Right lung (tissue), 2 donors: ENCODE measurements at regions not wholly inside any gene's neighbourhood (a gene's known extent, or its start where the extent isn't known, plus 50 kb on each side); places are given as distances from the start of the nearest gene placed in this dataset.

Experiments used
- DNase-seq, 2 donors: peaks; one replicate each; pipeline ENCODE4 v3.0.0-alpha.2; 2013

DNA sequence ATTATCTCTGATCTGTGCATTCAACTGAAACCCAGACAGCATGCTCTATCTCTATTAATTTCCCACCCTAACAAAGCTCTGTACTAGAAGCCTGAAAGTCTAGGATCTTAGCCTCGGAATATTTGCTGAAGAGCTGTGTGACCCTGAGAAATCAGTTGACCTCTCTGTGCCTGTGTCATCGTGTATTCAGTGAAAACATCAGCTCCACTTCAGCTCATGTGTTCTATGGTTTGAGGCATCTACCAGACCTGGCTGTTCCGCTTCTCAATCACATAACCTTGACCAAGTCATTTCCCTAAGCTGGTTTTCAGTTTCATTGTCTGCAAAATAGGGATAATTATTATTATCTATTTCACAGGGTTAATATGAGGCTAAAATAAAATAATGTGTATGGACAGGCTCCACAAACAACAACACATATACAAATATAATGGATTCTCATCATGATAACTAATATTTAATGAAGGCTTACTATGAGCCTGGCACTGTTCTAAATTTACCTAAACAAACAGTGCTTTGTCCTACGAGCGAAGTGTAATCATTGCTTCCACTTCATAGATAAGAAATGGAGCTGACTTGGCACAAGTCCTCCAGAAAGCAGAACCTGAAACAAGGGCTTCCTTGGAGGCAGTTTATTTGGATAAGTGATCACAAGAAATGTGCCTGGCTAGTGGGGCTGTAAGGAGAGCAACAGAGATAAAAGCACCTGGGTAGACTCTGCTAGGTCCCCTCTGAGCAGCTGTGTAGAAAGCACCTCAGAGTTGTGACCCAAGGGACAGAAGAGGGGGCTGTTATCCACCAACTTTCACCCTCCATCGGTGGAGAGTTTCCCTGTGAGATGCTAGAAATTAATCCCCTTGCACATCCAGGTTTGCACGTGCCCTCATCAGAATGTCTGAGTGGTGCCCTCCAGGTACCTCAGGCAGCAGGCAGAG lies 356.9 kb downstream of the RAB28 start:
- peak in 1 of 2 donors; percentile 22 for DNase-seq

DNA sequence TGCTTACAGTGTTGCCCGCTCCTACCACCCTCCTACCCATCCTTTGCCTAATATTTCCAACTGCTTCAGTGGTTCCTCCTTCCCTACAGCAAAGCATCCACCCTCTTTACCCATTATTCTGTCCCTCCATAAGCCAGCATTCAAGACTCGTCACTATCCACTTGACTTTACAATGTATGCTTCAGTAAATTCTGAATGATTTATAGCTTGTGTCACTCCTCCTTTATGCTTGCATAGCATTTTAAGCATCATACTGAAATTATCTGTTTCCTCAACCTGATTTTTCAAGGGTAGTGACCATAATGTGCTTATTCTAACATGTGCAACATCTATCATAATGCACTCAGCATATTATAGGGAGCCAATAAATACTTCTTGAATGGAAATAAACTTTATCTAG lies 365.5 kb downstream of the RAB28 start:
- DNase-seq = no peak

DNA sequence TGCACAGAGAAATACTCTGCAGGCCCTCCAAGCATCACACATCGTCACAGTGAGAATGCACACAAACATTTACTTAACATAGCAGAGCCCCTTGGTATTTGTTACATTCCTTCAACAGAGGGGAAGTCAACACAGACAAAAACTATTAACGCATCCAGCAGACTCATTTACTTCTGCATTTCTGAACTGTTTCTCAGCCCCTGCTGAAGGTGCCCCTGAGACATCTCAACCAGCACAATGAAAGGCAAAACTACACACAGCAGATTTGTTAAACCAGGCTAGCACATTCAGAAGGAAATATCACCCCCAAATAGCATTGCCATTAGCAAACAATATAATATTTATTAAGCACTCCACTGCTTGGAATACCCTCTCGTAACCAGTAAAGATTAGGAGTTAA lies 367.0 kb downstream of the RAB28 start:
- no peak for DNase-seq

DNA sequence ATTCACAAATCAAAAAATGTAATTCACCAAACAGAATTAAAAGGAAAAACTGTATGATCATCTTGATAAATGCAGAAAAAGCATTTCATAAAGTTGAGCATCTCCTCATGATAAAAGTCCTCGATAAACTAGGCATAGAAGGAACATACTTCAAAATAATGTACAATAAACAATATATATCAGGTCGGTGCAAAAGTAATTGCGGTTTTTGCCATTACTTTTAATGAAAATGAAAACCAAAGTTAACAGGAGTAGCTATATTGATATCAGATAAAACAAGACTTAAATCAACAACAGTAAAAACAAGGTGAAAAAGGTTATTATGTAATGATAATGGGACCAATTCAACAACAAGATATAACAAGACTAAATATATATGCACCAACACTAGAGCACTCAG lies 372.1 kb downstream of the RAB28 start:
- no peak for DNase-seq

DNA sequence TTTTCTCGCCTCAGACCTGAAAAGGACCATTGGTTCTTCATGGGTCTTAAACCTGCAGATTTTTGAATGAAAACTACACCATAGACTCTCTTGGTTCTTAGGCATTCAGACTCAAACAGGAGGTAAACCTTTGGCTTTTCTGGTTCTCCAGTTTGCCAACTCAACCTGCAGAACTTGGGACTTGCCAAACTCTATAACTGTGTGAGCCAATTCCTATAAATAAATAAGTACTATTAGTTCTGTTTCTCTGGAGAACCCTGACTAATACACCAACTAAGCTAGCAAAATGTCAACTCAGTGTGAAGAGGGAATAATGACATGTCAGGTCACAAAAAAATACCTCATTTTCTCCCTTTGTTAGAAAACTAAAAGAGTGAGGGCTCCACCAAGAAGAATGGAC lies 374.6 kb downstream of the RAB28 start:
- no peak for DNase-seq

DNA sequence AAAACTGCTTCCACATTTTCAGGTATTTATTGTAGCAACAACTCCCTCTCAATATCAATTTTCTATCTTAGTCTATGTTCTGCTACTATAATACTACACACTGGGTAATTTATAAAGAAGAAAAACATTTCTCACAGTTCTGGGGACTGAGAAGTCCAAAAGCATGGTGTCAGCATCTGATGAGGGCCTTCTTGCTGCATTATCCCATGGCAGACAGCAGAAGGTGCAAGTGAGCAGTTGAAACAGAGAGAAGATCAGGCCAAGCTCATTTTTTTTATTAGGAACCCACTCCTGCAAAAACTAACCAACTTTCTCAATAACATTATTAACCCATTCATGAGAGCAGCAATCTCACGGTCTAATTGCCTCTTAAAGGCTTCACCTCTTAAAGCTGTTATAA lies 376.0 kb downstream of the RAB28 start:
- no peak for DNase-seq

DNA sequence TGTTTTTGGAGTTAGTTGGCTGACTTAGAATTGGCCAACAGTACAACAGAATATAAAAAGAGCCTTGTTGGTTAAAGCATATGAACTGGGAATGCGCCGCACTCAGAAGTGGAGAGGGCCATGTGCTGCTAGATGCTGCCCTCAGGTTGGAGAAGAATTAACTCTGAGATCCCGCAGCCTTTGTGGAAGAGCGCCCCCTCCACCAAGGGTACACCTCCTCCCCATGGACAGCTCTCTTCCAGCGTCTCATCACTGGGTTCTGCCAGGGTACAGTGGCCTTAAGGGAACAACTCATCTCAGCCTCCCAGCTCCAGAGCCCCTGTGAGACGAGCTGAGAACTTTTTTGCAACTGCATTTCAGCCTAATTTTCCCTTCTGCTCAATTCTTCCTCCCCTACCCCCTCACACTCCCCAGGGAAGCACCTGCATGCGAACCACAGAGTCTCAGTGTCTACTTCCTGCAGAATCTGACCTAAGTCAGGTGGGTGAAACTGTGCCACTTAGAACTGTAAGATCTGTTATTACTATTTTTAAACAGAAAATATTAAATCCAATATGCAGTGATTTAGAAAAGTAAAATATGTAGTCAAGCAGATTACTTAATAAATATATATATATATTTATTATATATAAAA lies 380.6 kb downstream of the RAB28 start:
- DNase-seq = no peak

DNA sequence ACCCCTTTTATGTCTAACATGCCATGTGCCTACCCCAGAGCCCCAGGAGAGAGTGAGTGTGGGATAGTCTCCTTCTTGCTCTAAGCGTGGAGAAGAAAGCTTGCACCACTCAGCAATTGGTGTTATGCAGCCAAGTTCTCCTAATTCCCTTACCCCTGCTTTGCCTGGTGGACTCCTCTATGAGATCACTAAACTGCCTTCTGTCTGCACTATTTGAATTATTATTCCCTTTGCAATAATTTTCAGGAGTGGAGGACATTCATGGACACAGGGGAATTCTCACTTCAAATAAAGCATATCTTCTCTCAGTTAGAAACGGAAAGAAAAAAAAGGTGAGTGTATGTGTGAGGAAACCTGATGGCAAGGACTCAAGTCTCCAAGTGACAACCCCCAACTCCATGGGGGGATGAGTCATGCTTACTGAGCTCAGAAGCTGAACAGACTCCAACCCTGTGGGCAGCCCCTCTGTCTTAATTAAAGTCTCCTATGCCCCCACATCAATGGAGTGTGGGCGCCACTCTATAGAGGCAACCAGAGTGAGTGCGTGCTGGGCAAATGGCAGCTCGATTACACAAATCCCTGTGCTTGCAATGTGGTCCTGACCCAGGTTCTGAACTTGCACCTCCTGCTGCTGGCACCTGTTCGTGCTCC lies 381.9 kb downstream of the RAB28 start:
- no peak for DNase-seq

DNA sequence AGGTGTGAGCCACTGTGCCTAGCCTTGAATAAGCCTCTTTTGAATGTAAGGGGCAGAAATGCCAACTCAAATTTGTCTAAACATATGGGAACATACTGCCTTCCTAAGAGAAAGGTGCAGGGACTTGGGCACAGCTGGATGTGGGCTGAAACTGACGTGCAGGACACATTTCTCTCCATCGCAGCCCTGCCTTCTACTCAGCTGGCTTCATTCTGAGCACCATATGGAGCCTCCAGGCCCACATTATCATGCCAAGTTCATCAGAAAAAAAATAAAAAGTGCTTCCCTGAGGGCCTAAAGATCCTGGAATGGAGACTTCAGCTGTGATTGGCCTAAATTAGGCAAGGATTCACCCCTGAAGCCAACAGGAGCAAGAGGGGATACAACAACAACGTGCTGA lies 386.2 kb downstream of the RAB28 start:
- no peak for DNase-seq

DNA sequence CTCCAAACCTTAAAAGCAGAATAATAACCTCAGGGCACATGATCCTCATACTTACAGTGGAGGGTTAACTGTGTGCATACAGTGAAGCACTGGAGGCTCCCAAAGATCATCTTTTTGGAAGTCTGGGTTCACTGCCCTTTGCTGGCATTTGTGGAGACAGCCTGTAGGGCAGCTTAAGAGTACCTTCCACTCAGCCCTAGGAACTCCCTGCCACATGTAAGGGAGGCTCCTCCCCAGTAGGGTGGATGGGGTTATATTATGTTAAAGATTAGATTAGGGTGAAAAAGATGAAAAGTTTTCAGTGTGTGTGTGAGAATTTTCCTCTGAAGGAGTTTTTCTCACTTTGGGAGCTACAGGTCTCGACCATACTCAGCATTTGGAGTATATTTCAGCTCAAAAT lies 388.4 kb downstream of the RAB28 start:
- DNase-seq = no peak

DNA sequence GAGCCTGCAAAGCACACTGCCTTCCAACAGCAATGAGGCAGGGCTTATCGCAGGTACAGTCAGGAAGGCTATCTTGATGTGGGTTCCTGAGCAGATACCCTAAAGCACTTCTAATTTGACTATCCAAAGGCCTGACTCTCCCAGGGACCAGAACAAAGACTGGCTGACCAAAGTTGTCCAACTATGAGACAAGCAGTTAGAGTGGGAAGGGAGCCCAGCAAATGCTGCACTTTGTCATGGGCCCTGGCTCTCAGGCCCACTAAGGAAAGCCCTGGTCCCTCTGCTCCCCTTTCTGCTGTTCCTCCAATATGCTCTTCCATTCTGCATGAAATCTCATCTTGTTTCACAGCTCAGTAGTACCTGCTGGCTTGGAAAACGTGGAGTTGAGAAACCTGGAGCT lies 391.0 kb downstream of the RAB28 start:
- no peak for DNase-seq

DNA sequence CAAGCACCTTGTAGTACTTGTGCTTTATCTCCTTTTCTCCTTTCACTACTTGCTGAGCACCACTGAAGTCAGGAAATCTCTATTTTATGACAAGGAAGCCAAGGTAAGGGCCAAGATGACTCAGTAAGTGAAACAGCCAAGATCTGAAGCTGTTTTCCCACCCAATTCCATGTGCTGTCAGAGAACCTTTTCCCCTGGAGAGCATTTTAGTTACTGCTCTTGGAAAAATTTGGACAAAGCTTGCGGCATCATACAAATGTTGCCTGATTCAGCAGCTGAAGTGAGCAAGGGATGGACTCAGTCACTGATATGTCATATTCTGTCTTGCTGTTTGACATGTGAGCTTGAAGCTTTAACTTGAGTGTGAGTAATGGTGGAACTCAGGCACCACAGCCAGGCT lies 391.4 kb downstream of the RAB28 start:
- DNase-seq = no peak

DNA sequence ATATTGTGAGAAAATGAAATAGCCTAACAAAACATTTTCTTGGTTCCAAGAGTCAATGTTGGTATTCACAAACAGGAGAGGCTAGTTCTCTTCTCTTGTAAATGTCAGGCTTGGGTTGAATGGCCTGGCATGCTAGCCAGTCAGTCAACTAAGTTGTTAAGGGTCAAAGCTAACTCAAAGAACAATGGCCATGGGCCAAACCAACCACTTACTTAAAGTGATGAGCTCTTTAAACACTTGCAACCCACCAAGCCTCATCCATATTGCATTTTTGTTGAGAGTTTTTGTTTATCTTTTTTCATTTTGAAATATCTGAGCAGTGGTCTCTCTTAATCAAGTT lies 394.5 kb downstream of the RAB28 start:
- no peak for DNase-seq

DNA sequence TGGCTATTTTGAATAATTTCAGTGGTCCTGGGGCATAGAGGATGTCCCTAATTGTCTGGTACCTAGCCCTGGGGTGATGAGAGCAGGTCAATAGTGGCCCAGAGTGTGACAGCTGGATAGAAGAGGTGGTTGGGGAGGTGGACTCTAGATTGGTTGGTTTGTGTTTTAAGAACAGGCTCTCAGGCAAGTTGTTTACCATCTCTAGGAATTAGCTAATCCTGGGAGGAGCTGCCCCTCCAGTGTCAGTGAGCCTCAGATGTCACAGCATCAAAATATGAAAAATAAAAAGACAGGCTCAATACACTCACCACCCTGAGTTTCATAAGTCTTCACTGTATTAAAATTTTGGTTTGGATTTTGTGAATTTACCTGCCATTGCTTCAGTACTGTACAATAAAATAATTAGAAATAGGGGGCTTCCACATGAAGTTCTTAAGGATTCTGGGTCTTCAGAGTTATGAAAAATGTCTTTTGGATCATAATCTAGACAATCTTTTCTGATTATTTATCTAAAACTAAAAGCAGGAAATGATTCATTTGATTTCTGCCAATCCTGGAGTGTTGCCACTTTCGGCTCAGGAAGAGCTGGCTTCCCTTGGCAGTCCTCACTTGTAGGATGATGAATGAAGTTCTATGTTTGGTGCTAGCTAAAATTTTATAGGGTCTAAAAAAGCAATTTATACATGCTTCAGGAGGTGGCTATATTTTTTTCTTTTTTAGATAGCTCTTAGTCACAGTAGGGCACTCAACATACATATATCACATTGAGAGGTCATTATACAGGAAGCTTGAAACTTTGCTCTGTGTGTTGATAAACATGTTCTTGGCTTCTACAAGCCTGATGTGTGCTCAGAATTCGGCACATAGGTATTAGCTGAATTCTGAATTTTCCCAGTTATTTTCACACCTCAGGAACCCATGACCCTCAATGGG lies 395.1 kb downstream of the RAB28 start:
- no peak for DNase-seq

DNA sequence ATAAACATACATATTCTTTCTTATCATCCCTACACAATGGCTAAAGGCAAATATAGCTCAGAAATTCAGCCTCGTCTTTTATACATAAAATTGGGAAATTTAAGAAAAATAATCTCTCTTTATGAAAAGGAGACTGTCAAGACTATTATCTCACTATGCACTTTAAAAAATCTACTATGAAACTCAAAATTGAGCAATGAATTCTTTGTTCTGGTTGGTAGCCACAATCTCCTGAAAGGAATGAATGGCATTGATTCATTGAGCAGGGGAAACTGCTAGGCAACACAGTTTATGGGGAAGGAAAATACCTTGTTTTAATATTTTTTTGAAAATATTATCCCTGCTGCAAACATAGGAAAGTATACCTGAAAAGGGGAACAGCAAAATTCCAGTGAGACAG lies 397.1 kb downstream of the RAB28 start:
- no peak for DNase-seq

DNA sequence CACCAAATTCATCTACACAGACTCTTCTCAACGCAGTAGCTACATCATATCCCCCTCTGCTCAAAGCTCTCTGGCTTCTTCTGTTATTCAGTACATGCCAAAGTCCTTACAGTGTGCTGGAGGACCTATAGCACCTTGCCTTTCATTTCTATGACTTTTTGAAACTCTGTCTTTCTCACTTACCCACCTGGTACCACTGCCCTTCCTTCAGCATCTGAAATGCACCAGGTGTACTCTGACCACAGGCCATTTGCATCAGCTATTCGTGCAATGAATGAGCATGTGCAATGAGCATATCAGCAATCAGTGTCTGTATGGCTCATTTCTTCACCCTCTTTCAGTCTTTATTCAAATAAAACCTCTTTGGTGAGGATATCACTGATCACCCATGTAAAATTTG lies 399.9 kb downstream of the RAB28 start:
- DNase-seq = no peak

DNA sequence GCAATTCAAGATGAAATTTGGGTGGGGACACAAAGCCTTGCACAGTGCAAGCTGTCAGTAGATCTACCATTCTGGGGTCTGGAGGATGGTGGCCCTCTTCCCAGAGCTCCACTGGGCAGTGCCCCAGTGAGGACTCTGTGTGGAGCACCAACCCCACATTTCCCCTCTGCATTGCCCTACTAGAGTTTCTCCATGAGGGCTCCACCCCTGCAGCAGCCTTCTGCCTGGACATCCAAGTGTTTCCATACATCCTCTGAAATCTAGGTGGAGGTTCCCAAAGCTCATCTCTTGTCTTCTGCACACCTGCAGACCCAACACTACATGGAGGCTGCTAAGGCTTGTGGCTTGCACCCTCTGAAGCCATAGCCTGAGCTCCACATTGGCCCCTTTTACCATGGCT lies 402.3 kb downstream of the RAB28 start:
- no peak for DNase-seq

DNA sequence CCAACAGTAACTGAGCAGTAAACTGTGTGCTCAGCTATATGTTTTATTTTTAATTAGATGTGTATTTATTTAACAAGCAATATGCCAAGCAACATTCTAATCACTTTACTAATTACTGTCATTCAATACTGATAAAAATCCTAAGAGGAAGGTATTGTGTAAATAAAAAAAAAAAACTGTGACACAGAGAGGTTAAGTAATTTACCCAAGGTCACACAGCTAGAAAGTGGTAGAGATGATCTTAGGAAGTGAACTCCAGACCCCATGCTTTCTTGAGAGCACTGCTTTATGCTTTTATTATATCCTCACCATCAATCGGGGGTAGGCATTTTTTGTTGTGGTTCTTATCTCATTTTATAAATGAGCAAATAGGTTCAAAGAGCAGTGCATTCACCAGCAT lies 417.1 kb downstream of the RAB28 start:
- no peak for DNase-seq

DNA sequence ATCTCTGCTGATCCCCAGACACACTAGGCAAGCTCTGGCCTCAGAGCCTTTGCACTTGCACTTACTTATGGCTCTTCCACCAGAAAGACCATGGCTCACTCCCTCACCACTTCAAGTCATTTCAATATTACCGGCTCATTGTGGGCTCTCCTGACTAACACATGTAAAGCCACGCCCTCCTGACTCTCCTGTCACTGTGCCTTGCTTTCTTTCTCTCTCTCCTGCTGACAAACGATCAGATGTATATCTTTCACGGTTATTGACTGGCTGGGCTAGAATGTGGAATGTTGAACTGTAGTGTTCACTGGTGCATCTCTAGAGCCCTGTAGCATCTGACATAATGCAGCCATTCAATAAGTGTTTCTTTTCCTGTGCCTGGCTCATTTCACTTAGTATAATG lies 425.1 kb downstream of the RAB28 start:
- no peak for DNase-seq

DNA sequence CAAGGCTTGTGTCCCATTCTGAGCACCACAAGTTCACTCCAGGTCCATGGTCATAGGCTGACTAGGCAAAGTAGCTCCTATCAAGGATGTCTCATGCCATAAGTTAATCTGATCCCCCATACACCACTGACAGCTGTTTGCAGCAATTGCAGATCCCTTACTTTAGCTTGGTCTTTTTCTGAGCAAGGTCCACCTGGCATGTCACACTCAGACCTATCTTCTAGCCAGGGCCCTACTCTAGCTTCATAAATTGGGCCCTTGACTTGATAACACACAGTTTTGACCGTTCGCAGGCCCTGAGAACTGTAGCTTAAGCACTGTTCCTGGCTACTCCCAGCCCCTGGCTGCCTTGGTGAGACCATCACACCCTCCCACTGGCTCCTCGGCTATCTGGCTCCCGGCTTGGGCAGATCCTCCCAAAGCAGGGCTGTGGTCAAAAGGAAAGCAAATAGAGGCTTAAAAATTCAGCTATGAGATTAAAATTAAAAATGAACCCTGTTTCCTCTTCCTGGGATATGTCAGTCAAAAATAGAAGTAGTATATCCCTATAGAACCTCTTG lies 427.4 kb downstream of the RAB28 start:
- DNase-seq = no peak

DNA sequence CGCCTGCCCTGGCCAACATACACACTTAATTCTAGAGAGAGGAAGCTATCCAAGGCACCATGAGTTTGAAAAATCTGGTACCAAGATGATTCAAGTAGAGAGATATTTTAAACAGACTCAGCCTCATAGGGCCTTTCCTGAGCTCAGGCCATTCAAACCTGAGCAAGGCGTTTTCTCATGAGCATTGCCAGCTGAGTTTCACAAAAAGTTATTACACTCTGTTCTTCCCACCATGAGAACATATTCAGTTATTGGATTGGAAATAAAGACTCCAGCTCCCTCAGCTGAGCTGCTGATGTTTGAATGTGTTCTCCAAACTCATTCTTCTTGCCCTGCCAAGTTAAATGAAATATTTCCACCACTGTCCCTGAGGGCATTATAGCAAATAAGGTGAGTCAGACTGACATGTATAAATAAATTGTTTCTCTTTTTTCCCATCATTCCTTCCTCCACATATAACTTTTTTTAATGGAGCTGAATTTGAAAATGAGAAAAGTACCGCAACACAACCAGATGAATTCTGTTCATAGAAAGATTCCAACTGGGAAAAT lies 429.6 kb downstream of the RAB28 start:
- DNase-seq = no peak
